ENCODE measurements at regions not wholly inside any gene's neighbourhood (a gene's known extent, or its start where the extent isn't known, plus 50 kb on each side); places are given as distances from the start of the nearest gene placed in this dataset.

GRCh38 chr1:58890609-58891008 is 106.8 kb upstream of the JUN start:
- DNase-seq (ENCODE audit: low spot score) = no peak

GRCh38 chr1:58891347-58891746 is 107.5 kb upstream of the JUN start:
- no peak for DNase-seq (ENCODE audit: low spot score)

- DNase-seq (ENCODE audit: low spot score) = no peak
Measured at GRCh38 chr1:58893257-58893869, 109.5 kb upstream of the JUN start.

GRCh38 chr1:58895082-58895481 is 111.2 kb upstream of the JUN start:
- DNase-seq (ENCODE audit: low spot score) = no peak

GRCh38 chr1:58895559-58896145 is 111.8 kb upstream of the JUN start:
- peak; percentile 64 for DNase-seq (ENCODE audit: low spot score)

- DNase-seq (ENCODE audit: low spot score) = peak; percentile 62
Measured at GRCh38 chr1:58896246-58897183, 112.7 kb upstream of the JUN start.

DNA sequence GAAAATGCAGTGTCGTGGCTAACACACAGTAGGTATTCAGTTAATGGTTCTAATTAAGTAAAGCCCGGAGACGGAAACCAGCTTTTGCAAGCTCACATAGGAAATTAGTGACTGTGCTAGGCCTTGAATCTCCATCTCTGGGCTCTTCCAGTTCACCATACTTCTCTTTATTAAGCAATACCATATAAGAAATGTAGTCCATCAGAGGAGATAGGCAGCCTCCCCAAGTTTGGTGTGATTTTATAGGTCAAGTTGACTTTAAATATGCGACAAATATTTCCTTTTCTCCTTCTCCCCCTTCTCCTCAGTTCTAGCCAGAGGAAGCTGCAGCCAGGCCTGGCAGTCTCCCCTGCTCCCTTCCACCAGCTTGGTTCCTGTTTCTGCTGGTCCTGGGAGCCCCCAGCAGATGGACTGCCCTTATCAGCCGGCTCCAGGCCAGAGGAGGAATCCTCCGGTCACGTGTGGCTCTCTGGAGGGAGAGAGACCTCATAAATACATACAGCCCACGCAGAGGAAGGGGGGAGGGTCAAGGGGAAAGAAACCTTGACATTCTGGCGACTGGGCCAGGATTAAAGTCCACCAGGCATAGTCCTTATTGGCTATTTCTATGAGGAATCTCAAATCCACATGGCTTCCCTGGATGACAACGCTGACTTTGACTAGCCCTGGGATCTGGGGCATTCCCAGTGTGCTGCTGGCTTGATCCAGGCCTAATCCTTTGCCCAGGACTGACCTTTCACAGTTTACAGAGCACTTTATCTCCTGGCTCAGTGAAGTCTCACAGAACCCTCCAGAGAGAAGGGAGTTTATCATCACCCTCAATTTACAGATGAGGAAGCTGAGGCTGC is 115.1 kb upstream of the JUN start:
- DNase-seq (ENCODE audit: low spot score) = no peak

DNA sequence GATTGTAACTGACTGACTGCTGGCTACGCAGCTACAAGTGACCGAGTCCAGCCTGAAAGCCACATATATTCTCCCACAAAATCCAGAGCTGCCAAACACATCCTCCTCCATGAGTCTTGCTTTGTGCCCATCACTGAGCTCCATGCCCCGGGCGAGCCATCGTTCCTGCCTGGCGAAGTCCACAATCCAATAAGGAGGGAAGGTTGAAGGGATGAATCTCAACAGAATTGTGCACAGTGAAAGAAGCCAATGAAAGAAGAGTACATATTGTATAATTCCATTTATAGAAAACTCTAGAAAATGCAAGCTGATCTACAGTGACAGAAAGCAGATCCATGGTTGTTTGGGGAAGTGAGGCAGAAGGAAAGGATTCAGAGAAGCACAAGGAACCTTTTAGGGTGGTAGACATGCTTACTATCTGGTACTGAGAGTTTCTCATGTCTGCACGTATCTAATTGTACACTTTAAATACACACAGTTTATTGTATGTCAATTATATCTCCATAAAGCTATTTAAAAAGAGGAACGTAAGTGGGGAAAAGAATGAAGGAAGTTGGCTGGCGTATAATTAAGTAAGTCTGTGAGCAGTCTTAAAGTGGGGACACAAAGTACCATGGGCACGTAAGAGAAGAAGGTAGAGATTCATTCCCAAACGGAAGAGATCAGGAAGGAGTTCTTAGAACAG is 115.9 kb upstream of the JUN start:
- no peak for DNase-seq (ENCODE audit: low spot score)

GRCh38 chr1:58900396-58900795 is 116.5 kb upstream of the JUN start:
- no peak for DNase-seq (ENCODE audit: low spot score)

DNA sequence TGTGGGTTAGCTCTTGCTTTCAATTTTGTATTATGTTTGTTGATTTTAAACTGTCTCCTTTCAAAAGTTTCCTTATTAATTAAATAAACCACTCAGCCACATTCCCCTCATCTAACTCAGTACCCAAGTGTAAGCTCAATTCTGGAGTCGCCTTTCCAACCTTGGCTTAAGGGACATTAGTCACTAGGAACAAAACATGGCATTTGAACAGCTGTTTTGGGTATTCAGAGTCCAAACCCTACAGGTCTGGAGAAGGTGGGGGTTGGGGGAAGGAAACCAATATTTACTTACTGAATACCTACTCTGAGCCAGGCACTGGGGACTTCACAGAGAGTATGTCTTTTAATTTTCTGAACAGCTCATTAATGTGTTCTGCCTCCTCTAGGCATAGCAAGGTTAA is 117.2 kb upstream of the JUN start:
- DNase-seq (ENCODE audit: low spot score) = no peak

GRCh38 chr1:58902830-58903513 is 119.1 kb upstream of the JUN start:
- DNase-seq (ENCODE audit: low spot score) = no peak

- peak; percentile 71 for DNase-seq (ENCODE audit: low spot score)
Measured at GRCh38 chr1:58903514-58904298, 119.9 kb upstream of the JUN start.

DNA sequence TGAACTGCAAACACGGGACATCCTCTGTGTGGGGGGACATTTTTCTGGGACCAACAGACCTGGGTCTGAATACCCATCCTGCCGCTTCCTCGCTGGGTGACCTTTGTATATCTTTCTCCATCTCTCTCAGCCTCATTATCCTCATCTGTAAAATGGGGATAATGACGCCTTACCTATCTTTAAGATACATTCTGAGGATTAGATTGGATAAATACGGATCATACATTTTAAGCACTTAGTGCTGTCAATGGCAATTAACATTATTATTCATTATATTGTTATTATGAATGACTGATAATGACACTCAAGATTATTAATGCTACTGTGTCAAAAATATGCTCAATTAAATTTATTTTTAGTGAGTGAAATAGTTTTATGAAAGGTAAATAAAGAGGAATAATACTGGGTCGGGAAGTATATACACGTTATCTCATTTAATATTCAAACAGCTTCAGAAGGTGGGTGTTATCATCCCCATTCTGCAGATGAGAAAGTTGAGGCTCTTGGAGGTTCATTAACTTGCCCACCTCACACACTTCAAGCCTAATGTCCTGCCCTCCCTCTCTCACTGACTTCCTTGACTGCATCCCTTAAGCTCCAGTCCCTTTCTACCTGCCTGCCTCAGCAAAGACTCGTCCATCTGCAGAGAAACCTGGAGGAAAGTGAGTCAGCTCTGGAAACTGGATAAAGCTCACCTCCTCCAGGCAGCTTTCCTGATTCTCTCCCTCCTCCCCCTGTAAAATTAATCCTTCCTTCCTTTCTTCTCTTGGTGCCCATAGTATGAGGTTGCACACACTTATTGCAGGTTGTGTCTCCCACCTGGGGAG is 120.7 kb upstream of the JUN start:
- no peak for DNase-seq (ENCODE audit: low spot score)

GRCh38 chr1:58905126-58905490 is 121.3 kb upstream of the JUN start:
- DNase-seq (ENCODE audit: low spot score) = no peak

DNA sequence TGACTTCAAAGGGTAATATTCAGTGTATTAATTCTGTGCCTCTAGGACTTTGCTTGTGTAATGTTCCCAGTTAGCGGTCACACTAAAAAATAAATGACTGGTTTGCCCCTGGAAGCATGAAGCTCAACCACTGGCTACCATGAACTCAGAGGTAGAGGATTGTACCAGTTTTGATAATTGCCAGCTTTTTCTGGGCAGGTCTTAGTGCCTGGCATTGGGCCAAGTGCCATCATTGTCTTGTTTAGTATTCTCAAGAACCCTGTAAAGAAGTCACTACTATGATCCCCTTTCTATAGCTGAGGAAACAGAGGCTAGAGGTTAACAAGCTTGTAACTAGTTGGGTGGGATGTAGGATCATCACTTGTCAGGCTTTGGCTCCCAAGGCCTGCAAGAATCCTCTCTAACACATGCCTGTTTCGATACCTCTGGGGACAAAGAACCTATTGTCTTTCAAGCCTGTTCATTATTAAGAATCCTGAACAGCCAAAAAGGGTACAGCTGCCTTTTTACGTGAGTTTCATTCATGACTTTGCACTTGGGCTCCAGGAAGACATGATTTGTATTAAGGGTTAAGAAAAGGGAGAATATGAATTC is 121.9 kb upstream of the JUN start:
- DNase-seq (ENCODE audit: low spot score) = no peak

GRCh38 chr1:58907398-58907797 is 123.6 kb upstream of the JUN start:
- no peak for DNase-seq (ENCODE audit: low spot score)

DNA sequence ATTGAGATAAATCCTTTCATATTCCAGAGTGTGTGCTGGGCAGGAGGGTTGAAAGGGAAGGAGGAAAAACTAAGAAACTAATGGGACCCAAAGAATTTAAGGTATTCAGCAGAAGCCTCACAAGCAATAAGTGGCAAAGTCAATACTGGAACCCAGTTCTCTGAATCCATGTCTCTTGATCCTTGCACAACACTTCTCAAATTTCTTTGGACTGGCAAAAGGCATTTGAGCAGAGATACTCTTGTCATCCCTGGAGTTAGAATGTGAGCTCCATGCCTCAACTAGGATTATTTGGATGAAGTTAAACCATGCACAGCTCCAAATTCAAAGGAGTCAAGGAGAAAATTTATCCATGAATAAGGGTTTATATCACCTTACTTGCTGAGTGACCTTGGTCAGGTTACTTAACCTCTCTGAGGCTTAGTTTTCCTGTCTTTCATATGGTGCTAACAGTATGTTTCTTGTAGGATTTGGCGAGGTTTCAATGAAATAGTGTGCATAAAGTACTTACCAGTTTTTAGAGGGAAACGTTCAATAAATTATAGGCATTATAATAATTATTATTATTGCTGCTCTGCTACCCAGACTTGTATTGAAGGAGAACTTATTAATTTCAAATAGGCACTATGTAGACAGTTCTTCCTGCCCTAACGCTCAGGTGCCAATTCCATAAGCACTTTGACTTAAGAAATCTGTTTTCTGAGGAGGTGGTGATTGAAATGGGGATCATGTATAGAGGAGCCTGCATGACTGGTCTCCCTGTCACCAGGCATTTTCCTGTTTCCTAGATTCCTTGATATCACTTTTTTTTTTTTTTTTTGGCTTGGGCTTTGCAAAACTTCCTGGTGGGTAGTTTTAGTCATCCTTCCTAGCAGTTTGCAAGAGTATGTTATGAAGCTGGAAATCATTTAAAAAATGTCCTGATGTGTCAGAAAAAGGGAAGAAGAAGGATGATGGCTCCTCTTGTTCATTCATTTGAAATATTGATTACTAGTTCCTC is 125.0 kb upstream of the JUN start:
- peak; percentile 76 for DNase-seq (ENCODE audit: low spot score)
